ENCODE measurements at regions not wholly inside any gene's neighbourhood (a gene's known extent, or its start where the extent isn't known, plus 50 kb on each side); places are given as distances from the start of the nearest gene placed in this dataset.

- ATAC-seq (no peak), DNase-seq (ENCODE audit: low spot score) (no peak)
- POLR2A ChIA-PET: no interaction called here
- Mint-ChIP-seq H3K36me3 (peaks cover 34% of the 10 kb centered on the region), H3K4me3 (no peak overlapping the region), H3K27ac (no peak overlapping the region), H3K4me1 (peaks cover 4% of the 10 kb centered on the region; the same call in 1 of the 2 replicates), H3K27me3 (ENCODE audit: low read depth) (no peaks in the 10 kb centered on the region), H3K9me3 (peaks cover 41% of the 10 kb centered on the region)
- TF ChIP-seq CDX4 (CRISPR knock-in tag; IDR thresholded peaks at IDR 0.05; ENCODE audit: borderline replicate concordance): no peak
- no peak for TF ChIP-seq SMAD3 (CRISPR knock-in tag; IDR thresholded peaks at IDR 0.05; ENCODE audit: borderline replicate concordance)
- TF ChIP-seq NR3C1 (CRISPR knock-in tag; conservative IDR thresholded peaks at IDR 0.05; ENCODE audit: low read depth): no peak
- no peak for TF ChIP-seq ERG (CRISPR knock-in tag; IDR thresholded peaks at IDR 0.05)
- no peak for TF ChIP-seq MYBL2 (CRISPR knock-in tag; IDR thresholded peaks at IDR 0.05)
- no peak for TF ChIP-seq E2F4 (CRISPR knock-in tag; IDR thresholded peaks at IDR 0.05; ENCODE audit: borderline replicate concordance, low read depth)
- no peak for TF ChIP-seq CREM (CRISPR knock-in tag; IDR thresholded peaks at IDR 0.05)
- no peak for TF ChIP-seq MXD4 (CRISPR knock-in tag; IDR thresholded peaks at IDR 0.05; ENCODE audit: borderline replicate concordance)
- no peak for TF ChIP-seq ESRRA (CRISPR knock-in tag; IDR thresholded peaks at IDR 0.05; ENCODE audit: borderline replicate concordance)
- TF ChIP-seq ZNF317 (CRISPR knock-in tag; IDR thresholded peaks at IDR 0.05; ENCODE audit: borderline replicate concordance, low read depth): no peak
- TF ChIP-seq ATF3 (CRISPR knock-in tag; conservative IDR thresholded peaks at IDR 0.05): no peak
- no peak for TF ChIP-seq ZNF416 (CRISPR knock-in tag; IDR thresholded peaks at IDR 0.05)
- TF ChIP-seq HMGA2 (CRISPR knock-in tag; IDR thresholded peaks at IDR 0.05): no peak
- no peak for TF ChIP-seq OVOL2 (CRISPR knock-in tag; IDR thresholded peaks at IDR 0.05; ENCODE audit: borderline replicate concordance)
- CTCF ChIA-PET: no interaction called here
Measured at GRCh38 chr4:114184901-114185300, 205.5 kb upstream of the ARSJ start.

GRCh38 chr4:114187592-114187991 is 208.1 kb upstream of the ARSJ start:
- CTCF ChIA-PET: no interaction called here
- ATAC-seq: no peak
- TF ChIP-seq ZNF396 (CRISPR knock-in tag; IDR thresholded peaks at IDR 0.05; ENCODE audit: borderline replicate concordance) (no peak), SMAD4 (CRISPR knock-in tag; IDR thresholded peaks at IDR 0.05) (no peak), ATF1 (CRISPR knock-in tag; IDR thresholded peaks at IDR 0.05) (no peak), TCF7 (CRISPR knock-in tag; IDR thresholded peaks at IDR 0.05; ENCODE audit: low read depth) (no peak), CDX4 (CRISPR knock-in tag; IDR thresholded peaks at IDR 0.05; ENCODE audit: borderline replicate concordance) (no peak), NR3C1 (CRISPR knock-in tag; conservative IDR thresholded peaks at IDR 0.05; ENCODE audit: low read depth) (no peak), ESRRA (CRISPR knock-in tag; IDR thresholded peaks at IDR 0.05; ENCODE audit: borderline replicate concordance) (no peak), ZBTB43 (CRISPR knock-in tag; IDR thresholded peaks at IDR 0.05) (no peak), ZNF532 (CRISPR knock-in tag; IDR thresholded peaks at IDR 0.05; ENCODE audit: borderline replicate concordance) (no peak), SOX15 (CRISPR knock-in tag; IDR thresholded peaks at IDR 0.05) (no peak)
- H3K27ac Mint-ChIP-seq: no peak overlapping the region
- no peaks in the 10 kb centered on the region for H3K27me3 Mint-ChIP-seq (ENCODE audit: low read depth)
- DNase-seq (ENCODE audit: low spot score): no peak
- H3K4me1 Mint-ChIP-seq: peaks cover 15% of the 10 kb centered on the region
- peaks cover 28% of the 10 kb centered on the region for H3K9me3 Mint-ChIP-seq
- peaks cover 25% of the 10 kb centered on the region for H3K36me3 Mint-ChIP-seq
- H3K4me3 Mint-ChIP-seq: no peak overlapping the region
- POLR2A ChIA-PET: no interaction called here

All from WTC11 (cell line).